CD14-positive monocyte (primary cell): ENCODE measurements at regions not wholly inside any gene's neighbourhood (a gene's known extent, or its start where the extent isn't known, plus 50 kb on each side); places are given as distances from the start of the nearest gene placed in this dataset.

Source experiments
- DNase-seq, 3 donors: peaks; one replicate each; pipeline ENCODE4 v3.0.0-alpha.2; 2011 to 2022
- H2AFZ ChIP-seq: 2 replicates; pipeline ENCODE4 v1.6.0; 2012; ENCODE audit warnings: mild to moderate bottlenecking, low read depth, low read length, inconsistent platforms; ENCODE audit not compliant: insufficient read depth, poor library complexity, severe bottlenecking
- H3K27ac ChIP-seq, 2 donors: 1 replicate in 1 of 2; 2 replicates in 1 of 2; pipeline ENCODE4 v1.5.1; 2012 to 2013; ENCODE audit warnings: low read length in 2 of 2, control low read depth in 1 of 2, inconsistent platforms in 1 of 2, low read depth in 1 of 2, mild to moderate bottlenecking in 1 of 2
- H3K27me3 ChIP-seq, 2 donors: one replicate each; pipeline versions ENCODE4 v1.6.0 to v1.6.1; 2011 to 2013; ENCODE audit warnings: low read length in 2 of 2; ENCODE audit not compliant: control insufficient read depth in 2 of 2, insufficient read depth in 2 of 2
- H3K36me3 ChIP-seq, 2 donors: replicated peaks in 1 of 2; 1 replicate in 1 of 2; 2 replicates in 1 of 2; pipeline versions ENCODE4 v1.5.1 to v1.6.1; 2012 to 2013; ENCODE audit warnings: low read length in 2 of 2, control low read depth in 1 of 2, inconsistent platforms in 1 of 2, mild to moderate bottlenecking in 1 of 2; ENCODE audit not compliant: insufficient read depth in 2 of 2, control insufficient read depth in 1 of 2
- H3K4me1 ChIP-seq, 2 donors: 1 replicate in 1 of 2; 2 replicates in 1 of 2; pipeline versions ENCODE4 v1.5.1 to v1.6.1; 2012 to 2013; ENCODE audit warnings: low read length in 2 of 2, control low read depth in 1 of 2, inconsistent platforms in 1 of 2, mild to moderate bottlenecking in 1 of 2, moderate library complexity in 1 of 2; ENCODE audit not compliant: insufficient read depth in 2 of 2, control insufficient read depth in 1 of 2
- H3K4me2 ChIP-seq: replicated peaks from 2 replicates; pipeline ENCODE3; 2012; ENCODE audit warnings: low read length, moderate library complexity, mild to moderate bottlenecking; ENCODE audit not compliant: poor library complexity, severe bottlenecking; ENCODE audit errors: extremely low read depth
- H3K4me3 ChIP-seq, 3 experiments: fragments of 200-600 bp in 1 of 3; sonication (generic) in 1 of 3; replicated peaks in 1 of 3; 1 replicate in 2 of 3; 2 replicates in 1 of 3; pipeline ENCODE4 v1.5.1; 2011 to 2013; ENCODE audit warnings: low read length in 3 of 3, mild to moderate bottlenecking in 3 of 3, control low read depth in 2 of 3, low read depth in 2 of 3, inconsistent platforms in 1 of 3, moderate library complexity in 1 of 3
- H3K79me2 ChIP-seq: 2 replicates; pipeline ENCODE4 v1.6.0; 2012; ENCODE audit warnings: mild to moderate bottlenecking, control low read depth, inconsistent platforms, low read length, moderate library complexity; ENCODE audit not compliant: insufficient read depth
- H3K9ac ChIP-seq: 2 replicates; pipeline ENCODE4 v1.6.0; 2017; ENCODE audit warnings: low read length, mild to moderate bottlenecking; ENCODE audit not compliant: insufficient read depth, poor library complexity, severe bottlenecking
- H3K9me3 ChIP-seq, 2 donors: replicated peaks in 1 of 2; 1 replicate in 1 of 2; 2 replicates in 1 of 2; pipeline versions ENCODE4 v1.5.1 to v1.6.1; 2012 to 2013; ENCODE audit warnings: low read length in 2 of 2, control low read depth in 1 of 2; ENCODE audit not compliant: control insufficient read depth in 1 of 2, insufficient read depth in 1 of 2
- H4K20me1 ChIP-seq: 2 replicates; pipeline ENCODE4 v1.6.0; 2012; ENCODE audit warnings: mild to moderate bottlenecking, low read length, control low read depth, moderate library complexity; ENCODE audit not compliant: insufficient read depth
- H3K27ac Mint-ChIP-seq, 7 donors: one replicate each; pipeline ENCODE4 v1.8.0; 2020; ENCODE audit warnings: mild to moderate bottlenecking in 7 of 7, mixed read lengths in 7 of 7, moderate library complexity in 6 of 7, inconsistent platforms in 2 of 7
- H3K27me3 Mint-ChIP-seq, 3 donors: one replicate each; pipeline ENCODE4 v1.8.0; 2021 to 2022; ENCODE audit warnings: low read depth in 3 of 3, mild to moderate bottlenecking in 3 of 3, mixed read lengths in 3 of 3, moderate library complexity in 3 of 3, inconsistent platforms in 1 of 3
- H3K36me3 Mint-ChIP-seq, 2 donors: one replicate each; pipeline ENCODE4 v1.8.0; 2020; ENCODE audit warnings: mixed read lengths in 2 of 2, inconsistent platforms in 1 of 2, mild to moderate bottlenecking in 1 of 2
- H3K4me1 Mint-ChIP-seq: one replicate; pipeline ENCODE4 v1.8.0; 2020; ENCODE audit warnings: mild to moderate bottlenecking, mixed read lengths
- H3K4me3 Mint-ChIP-seq, 2 donors: one replicate each; pipeline ENCODE4 v1.8.0; 2020; ENCODE audit warnings: mild to moderate bottlenecking in 2 of 2, mixed read lengths in 2 of 2, moderate library complexity in 1 of 2
- H3K9me3 Mint-ChIP-seq, 7 donors: one replicate each; pipeline ENCODE4 v1.8.0; 2020 to 2022; ENCODE audit warnings: mixed read lengths in 7 of 7, mild to moderate bottlenecking in 6 of 7, moderate library complexity in 6 of 7, inconsistent platforms in 2 of 7
- WGBS: methylation state at CpG from one replicate; pipeline ENCODE4 v1.1.5; 2013; ENCODE audit warnings: missing lambda C conversion rate; ENCODE audit not compliant: insufficient coverage; 5-methylcytosine and 5-hydroxymethylcytosine counted together
- intact Hi-C, 2 donors: fragments of 100-400 bp; cut with micrococcal nuclease; formaldehyde crosslinking; loops; one replicate each; pipeline versions ENCODE4 v1.15.0 to v1.15.1; 2023
- TF ChIP-seq, protein P1 (sequence below): fragments of 200-600 bp; IDR thresholded peaks from one replicate; pipeline ENCODE4 v1.8.0; 2022; ENCODE audit warnings: antibody characterized with exemption, mild to moderate bottlenecking

DNA sequence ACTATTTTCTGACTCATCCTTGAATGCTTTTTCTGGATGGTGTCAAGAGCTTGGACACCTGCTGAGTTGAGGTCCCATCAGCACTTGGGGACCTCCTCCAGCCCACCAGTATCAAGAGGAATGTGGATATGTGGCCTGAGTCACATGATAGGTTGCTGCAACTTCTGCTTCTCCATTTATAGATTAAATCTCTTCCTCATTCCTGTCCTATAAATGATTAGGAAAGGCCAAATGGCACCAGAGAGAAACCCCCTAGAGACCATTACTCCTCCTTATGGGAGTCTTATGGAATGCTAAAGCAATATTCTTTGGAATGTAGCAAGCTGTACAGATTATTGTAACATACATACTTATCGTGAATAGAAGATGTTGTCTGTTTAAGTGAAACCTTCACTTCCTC lies 85.6 kb downstream of the NEUROD6 start:
- intact Hi-C loops: no loop called here
- Histone ChIP-seq H3K27ac (no peak overlapping the region), H4K20me1 (no peaks in the 10 kb centered on the region), H3K27me3 (no peaks in the 10 kb centered on the region), H3K4me3 (no peak overlapping the region), H2AFZ (no peak overlapping the region), H3K9ac (no peak overlapping the region), H3K36me3 (no peaks in the 10 kb centered on the region), H3K9me3 (no peaks in the 10 kb centered on the region), H3K4me2 (no peak overlapping the region), H3K4me1 (no peaks in the 10 kb centered on the region), H3K79me2 (no peaks in the 10 kb centered on the region)
- no peak overlapping the region for H3K4me3 Mint-ChIP-seq
- no peaks in the 10 kb centered on the region for H3K36me3 Mint-ChIP-seq
- no peaks in the 10 kb centered on the region for H3K4me1 Mint-ChIP-seq
- no peak for DNase-seq
- TF ChIP-seq, protein P1, sequence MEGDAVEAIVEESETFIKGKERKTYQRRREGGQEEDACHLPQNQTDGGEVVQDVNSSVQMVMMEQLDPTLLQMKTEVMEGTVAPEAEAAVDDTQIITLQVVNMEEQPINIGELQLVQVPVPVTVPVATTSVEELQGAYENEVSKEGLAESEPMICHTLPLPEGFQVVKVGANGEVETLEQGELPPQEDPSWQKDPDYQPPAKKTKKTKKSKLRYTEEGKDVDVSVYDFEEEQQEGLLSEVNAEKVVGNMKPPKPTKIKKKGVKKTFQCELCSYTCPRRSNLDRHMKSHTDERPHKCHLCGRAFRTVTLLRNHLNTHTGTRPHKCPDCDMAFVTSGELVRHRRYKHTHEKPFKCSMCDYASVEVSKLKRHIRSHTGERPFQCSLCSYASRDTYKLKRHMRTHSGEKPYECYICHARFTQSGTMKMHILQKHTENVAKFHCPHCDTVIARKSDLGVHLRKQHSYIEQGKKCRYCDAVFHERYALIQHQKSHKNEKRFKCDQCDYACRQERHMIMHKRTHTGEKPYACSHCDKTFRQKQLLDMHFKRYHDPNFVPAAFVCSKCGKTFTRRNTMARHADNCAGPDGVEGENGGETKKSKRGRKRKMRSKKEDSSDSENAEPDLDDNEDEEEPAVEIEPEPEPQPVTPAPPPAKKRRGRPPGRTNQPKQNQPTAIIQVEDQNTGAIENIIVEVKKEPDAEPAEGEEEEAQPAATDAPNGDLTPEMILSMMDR: no peak
- H3K27me3 Mint-ChIP-seq: peaks cover 1 to 4% (median 1%) of the 10 kb centered on the region in 3 donors
- H3K9me3 Mint-ChIP-seq: peaks cover 0 to 7% (median 0%) of the 10 kb centered on the region in 7 donors
- WGBS: no CpG with 5 or more reads among the region's 1 CpG
- no peak overlapping the region for H3K27ac Mint-ChIP-seq

DNA sequence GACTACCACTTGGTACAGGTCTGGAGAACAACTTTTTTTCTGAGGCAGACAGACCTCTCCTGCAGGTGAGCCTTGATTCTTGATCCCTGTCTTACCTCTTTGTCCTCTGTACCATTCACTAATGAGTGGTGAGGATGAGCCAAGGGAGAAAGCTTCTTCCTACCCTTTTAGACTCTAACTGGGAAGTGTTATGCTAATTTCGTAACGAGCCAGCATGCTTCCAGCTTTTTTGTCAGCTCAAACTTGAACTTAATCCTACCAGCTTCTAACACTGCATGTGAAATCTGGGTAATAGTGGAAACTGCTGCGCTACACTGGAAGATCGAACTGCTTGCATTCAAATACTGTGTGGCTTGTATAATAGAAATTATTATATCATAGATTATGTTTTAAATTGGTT lies 87.0 kb downstream of the NEUROD6 start:
- no peak overlapping the region for H3K27ac Mint-ChIP-seq
- no peak overlapping the region for H3K4me3 Mint-ChIP-seq
- H3K36me3 ChIP-seq: no peaks in the 10 kb centered on the region
- H3K27me3 Mint-ChIP-seq: peaks cover 4 to 7% (median 6%) of the 10 kb centered on the region in 3 donors
- H4K20me1 ChIP-seq: no peaks in the 10 kb centered on the region
- no peaks in the 10 kb centered on the region for H3K4me1 Mint-ChIP-seq
- no peak overlapping the region for H3K4me3 ChIP-seq
- H3K9me3 ChIP-seq: no peaks in the 10 kb centered on the region
- intact Hi-C loops: no loop called here
- no peak overlapping the region for H2AFZ ChIP-seq
- H3K27me3 ChIP-seq: no peaks in the 10 kb centered on the region
- DNase-seq: no peak
- H3K27ac ChIP-seq: no peak overlapping the region
- peaks cover 0 to 7% (median 0%) of the 10 kb centered on the region in 7 donors for H3K9me3 Mint-ChIP-seq
- H3K4me2 ChIP-seq: no peak overlapping the region
- H3K79me2 ChIP-seq: no peaks in the 10 kb centered on the region
- no CpG with 5 or more reads among the region's 4 CpGs for WGBS
- no peaks in the 10 kb centered on the region for H3K36me3 Mint-ChIP-seq
- TF ChIP-seq, protein P1: no peak
- no peak overlapping the region for H3K9ac ChIP-seq
- H3K4me1 ChIP-seq: no peaks in the 10 kb centered on the region
